Frontal cortex (tissue), 3 donors: ENCODE measurements at regions not wholly inside any gene's neighbourhood (a gene's known extent, or its start where the extent isn't known, plus 50 kb on each side); places are given as distances from the start of the nearest gene placed in this dataset.

Source experiments
- DNase-seq, 2 donors: peaks; one replicate each; pipeline ENCODE4 v3.0.0; 2012; ENCODE audit warnings: low spot score in 2 of 2
- FAIRE-seq: peaks from 2 replicates; lab custom pipeline; 2012; peaks lifted over from hg19 to GRCh38; lab: Jason Lieb, UNC
- donor health status: control.
- donor health status: control.
- donor health status: control.

DNA sequence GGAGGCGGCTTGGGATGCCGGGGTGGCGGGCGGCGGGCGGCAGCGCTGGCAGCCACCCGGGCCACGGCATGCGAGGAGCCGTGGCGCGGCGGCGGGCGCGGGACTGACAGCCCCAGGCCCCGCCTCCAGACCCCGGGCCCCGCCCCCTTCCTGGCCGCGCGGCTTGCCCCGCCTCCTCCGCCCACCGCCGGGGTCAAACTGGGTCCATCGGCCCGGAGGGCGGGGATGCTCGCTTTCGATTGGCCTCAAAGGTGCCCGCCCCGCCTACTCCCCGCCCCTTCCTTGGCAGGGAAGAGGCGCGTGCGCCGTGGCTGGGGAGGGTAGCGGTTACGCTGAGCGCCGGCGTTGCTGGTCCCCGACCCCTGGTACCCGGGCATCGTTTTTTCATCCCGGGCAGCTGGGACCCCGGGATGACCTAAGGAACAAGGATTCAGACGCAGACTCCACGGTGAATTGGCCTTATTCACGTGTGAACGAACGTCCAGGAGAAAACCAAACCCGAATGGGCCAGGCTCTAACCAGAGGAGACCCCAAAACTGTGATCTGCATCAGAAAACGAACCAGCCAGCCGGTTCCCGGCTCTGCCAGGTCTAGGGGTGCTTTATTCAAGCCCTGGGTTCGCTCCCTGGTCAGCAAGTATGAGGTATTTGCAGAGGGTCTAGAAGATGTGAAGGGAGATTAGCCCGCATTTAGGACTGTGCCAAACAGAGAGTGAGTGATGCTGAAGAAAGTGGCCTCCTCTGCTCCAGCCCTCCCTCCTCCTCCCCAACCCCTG, 117.2 kb upstream of the GUCA2B start:
- DNase-seq (peak; percentile 94 to 96), FAIRE-seq (no peak)

- peak; percentile 83 to 85 for DNase-seq
- FAIRE-seq: no peak
Observed at GRCh38 chr1:42035205-42035829, 116.6 kb upstream of the HIVEP3 start.

DNA sequence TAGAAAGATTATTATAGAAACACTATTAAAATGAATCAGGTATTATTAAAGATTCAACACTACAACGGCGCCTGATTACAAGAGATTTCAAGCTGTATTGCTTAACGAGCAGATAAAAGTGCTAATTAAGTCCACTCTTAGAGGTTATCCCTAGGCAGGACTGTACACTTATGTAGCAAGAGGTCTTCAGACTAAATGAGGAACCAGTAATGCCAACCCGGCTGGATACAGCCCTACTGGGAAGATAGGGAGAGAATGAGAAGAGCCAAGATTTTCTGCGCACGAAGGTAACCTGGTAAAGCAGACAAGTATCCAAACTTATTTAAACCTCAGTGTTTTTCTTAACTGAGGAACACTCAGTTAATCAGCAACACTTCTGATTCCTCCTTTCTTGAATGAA, 115.7 kb upstream of the HIVEP3 start:
- DNase-seq: no peak

DNA sequence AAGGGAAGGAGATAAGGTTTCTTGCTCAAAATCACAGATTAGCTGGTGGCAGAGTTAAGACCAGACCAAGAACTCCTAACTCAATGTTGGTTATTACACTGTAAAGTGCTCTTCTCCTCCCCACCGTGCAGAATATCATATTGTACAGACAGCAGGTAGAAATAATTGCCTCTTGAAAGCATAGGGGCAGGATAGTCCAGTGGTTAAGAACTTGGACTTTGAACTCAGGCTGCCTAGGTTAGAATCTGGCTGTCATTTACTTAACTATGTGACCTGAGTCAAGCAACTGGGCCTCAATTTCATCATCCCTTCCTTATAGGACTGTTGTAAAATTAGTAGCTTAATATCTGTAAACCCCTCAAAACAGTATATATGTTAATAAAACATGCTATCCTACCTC, 114.9 kb upstream of the HIVEP3 start:
- no peak for FAIRE-seq
- DNase-seq: no peak

More for the DNA sequence above, 115.7 kb upstream of the HIVEP3 start:
- no peak for FAIRE-seq

- DNase-seq (no peak), FAIRE-seq (no peak)
Observed at GRCh38 chr1:42017730-42018129, 99.0 kb upstream of the HIVEP3 start.

- FAIRE-seq (no peak), DNase-seq (no peak)
Observed at GRCh38 chr1:42017259-42017658, 98.5 kb upstream of the HIVEP3 start.

DNA sequence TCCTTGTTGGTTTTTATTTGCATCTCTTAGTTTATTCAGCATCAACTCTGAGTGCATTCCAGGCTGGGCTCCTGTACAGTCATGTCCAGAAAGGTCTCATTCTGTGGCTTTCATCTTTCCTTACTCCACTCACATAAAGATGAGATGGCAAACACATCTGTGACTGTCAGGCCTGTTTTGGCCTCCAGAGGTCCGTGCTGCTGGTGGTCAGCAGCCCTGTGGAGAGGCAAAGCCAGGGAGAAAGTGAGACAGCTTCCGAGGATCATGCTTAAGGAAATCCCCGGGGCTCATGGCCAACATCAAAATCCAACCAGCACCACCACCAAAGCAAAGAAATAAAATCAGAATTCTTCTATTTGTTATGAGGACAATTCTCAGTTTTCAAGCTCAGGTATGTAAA, 96.1 kb upstream of the HIVEP3 start:
- DNase-seq: no peak
- no peak for FAIRE-seq

GRCh38 chr1:42013881-42014470, 95.3 kb upstream of the HIVEP3 start:
- DNase-seq (no peak), FAIRE-seq (peak; percentile 6)

- DNase-seq: no peak
- FAIRE-seq: no peak
Observed at GRCh38 chr1:42012852-42013251, 94.1 kb upstream of the HIVEP3 start.

DNA sequence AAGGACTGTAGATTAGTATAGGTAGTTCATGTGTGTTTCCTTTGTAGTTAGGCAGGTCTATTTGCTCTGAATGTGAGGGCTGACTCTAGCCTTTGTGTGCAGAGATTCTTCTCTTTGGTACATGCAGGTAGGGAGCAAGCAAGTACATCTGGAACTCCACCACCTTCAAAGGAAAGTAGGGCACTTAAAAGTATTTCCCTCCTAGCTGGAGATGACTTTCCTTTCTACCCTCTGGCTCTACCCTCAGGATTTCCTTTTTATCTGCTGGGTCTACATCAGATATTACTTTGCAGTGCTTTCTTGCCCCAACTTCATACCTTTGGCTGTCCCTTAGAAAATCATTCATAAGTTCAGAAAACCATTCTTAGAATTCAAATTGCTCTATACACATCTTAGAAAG, 91.7 kb upstream of the HIVEP3 start:
- DNase-seq: no peak
- FAIRE-seq: no peak

- FAIRE-seq: no peak
- DNase-seq: no peak
Observed at GRCh38 chr1:42008264-42008663, 89.5 kb upstream of the HIVEP3 start.

GRCh38 chr1:42006836-42007235, 88.1 kb upstream of the HIVEP3 start:
- no peak for FAIRE-seq
- DNase-seq: no peak

- FAIRE-seq (no peak), DNase-seq (no peak)
Observed at GRCh38 chr1:42006093-42006492, 87.4 kb upstream of the HIVEP3 start.

DNA sequence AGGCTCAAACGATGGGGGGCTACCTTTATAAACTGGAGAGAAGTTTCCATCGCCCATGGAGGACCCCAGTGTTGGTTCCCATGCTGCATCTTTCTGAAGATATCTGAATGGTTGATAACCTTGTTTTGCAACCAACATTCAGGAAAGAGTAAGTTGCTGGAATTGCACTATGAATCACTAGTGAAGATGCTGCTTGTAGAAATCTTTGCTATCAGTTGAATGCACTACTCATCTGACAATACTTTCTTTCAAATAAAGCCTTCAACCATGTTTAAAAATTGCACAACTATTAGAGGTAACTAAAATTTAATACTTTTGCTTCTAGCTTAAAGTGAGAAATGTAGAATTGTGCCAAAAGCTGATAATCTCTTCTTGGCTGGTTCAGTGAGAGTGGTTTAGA, 86.8 kb upstream of the HIVEP3 start:
- FAIRE-seq (no peak), DNase-seq (no peak)

DNA sequence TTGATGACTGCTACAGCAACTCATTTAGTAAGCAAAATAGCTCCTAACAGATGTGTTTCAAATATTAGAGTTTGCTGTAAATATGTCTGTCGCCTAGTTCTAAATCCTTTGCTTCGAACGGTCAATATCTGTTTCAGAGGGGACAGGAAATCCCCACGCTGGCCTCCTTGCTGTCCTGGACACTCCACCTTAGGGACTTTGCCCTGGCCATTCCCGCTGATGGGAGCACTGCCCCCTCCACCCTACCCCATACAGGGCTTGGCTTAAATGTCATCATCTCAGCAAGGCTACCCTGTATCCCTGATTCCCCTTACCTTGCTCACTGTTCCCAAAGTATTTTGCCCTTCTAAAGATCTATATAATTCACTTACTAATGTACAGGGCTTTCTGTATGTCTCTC, 86.1 kb upstream of the HIVEP3 start:
- FAIRE-seq: no peak

DNA sequence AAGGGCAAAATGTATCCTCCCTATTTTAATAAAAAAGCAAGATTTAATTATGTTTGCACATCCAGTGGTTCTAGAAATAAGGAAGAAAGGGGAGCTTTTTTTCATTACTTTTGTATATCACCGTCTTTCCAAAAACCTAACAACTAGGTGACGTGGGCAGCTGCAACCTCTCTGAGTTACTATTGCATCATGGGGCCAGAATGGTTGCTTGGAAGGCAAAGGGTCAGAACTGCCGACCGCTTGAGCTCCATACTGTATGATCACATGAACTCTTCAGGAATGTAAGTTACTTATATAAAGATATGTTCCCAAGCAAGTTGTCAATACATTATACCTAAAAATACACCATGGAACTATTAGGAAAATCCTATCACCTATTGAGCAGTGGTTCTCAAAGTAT, 85.6 kb upstream of the HIVEP3 start:
- no peak for DNase-seq
- no peak for FAIRE-seq

More for the DNA sequence above, 86.1 kb upstream of the HIVEP3 start:
- no peak for DNase-seq

- DNase-seq (no peak), FAIRE-seq (no peak)
Observed at GRCh38 chr1:42003433-42003832, 84.7 kb upstream of the HIVEP3 start.

DNA sequence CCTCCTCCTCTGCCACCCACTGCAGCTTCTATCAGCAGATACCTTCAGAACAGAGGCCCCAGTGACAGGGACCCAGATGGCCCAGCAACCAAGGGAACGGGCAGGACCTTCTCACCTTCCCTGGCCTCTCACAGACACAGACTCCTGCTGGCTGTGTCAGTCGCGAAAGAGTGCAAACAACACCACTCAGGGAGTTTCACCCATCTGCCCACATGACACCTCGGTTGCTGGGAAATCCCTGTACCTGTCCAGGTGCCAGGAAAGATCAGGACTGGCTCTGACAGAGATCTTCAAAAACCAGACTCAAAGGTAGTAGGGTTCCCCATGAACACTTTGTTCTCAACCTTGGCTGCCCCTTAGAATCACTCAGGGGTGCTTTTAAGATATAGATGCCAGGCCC, 83.5 kb upstream of the HIVEP3 start:
- FAIRE-seq: no peak
- DNase-seq: no peak

GRCh38 chr1:42000766-42001165, 82.0 kb upstream of the HIVEP3 start:
- DNase-seq (no peak), FAIRE-seq (no peak)

DNA sequence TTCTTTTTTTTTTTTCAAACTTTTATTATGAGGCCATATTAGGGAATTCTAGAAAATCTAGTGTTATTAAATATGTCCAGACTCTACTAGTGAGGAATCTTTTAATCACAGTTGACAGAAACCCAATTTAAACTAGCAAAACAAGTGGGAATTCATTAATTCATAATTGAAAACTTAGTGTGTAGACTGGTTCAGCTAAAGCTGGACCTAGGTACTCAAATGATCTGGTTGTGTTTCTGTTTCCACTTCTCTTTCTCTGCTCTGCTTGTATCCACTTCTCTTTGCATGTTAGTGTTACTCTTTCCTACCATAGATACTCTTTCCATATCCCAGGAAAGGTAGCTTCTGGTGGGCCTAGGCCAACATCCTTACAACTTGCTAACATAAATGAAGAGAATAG, 81.2 kb upstream of the HIVEP3 start:
- DNase-seq (no peak), FAIRE-seq (no peak)

GRCh38 chr1:41998250-41998649, 79.5 kb upstream of the HIVEP3 start:
- DNase-seq (no peak), FAIRE-seq (no peak)
